Mesodermal cell (in vitro differentiated cells): ENCODE measurements at regions not wholly inside any gene's neighbourhood (a gene's known extent, or its start where the extent isn't known, plus 50 kb on each side); places are given as distances from the start of the nearest gene placed in this dataset.

Source experiments
- H3K27ac ChIP-seq: 2 replicates; pipeline ENCODE4 v1.7.0; 2013; ENCODE audit warnings: mild to moderate bottlenecking, low read depth, low read length, moderate library complexity; ENCODE audit not compliant: severe bottlenecking
- H3K36me3 ChIP-seq: 2 replicates; pipeline ENCODE4 v1.7.1; 2013; ENCODE audit warnings: mild to moderate bottlenecking, low read length, moderate library complexity; ENCODE audit not compliant: control insufficient read depth, insufficient read depth
- H3K4me1 ChIP-seq: one replicate; pipeline ENCODE4 v1.7.1; 2013; ENCODE audit warnings: mild to moderate bottlenecking, low read length; ENCODE audit not compliant: insufficient read depth, control insufficient read depth, poor library complexity, severe bottlenecking
- H3K4me3 ChIP-seq: 2 replicates; pipeline ENCODE4 v1.7.0; 2013; ENCODE audit warnings: low read length, control low read depth, mild to moderate bottlenecking; ENCODE audit not compliant: insufficient read depth, poor library complexity, severe bottlenecking; ENCODE audit errors: extremely low read depth
- H3K9me3 ChIP-seq: 2 replicates; pipeline ENCODE4 v1.7.1; 2013; ENCODE audit warnings: mild to moderate bottlenecking, low read length, moderate library complexity; ENCODE audit not compliant: control insufficient read depth
- WGBS, 2 experiments: methylation state at CpG; one replicate each; pipeline ENCODE4 v1.1.5; 2013; ENCODE audit warnings: missing lambda C conversion rate in 2 of 2; ENCODE audit not compliant: insufficient coverage in 2 of 2; 5-methylcytosine and 5-hydroxymethylcytosine counted together

DNA sequence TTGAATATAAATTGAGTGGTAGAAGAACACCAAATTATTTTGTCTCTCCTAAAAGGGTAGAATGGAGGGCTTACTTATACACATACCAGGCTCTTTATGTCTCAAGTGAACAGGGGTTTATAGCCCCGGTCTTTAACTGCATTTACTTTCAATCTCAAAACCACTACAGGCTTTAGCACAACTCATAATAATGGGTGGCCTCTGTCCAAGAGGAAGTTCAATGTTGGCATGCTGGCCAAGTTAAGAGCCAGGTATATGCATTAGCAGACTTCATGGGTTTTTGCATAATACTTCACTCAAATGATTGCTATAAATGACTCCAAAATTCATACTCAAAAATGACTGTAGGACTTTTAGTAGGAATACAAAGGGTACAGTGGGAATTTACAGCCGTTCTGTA lies 118.5 kb upstream of the OTUD4 start:
- H3K36me3 ChIP-seq = no peaks in the 10 kb centered on the region
- H3K4me3 ChIP-seq = no peak overlapping the region
- 89 to 100% methylated on average over 1 to 2 of the region's 2 CpGs for WGBS, 2 experiments
- H3K4me1 ChIP-seq = no peaks in the 10 kb centered on the region
- H3K9me3 ChIP-seq = no peaks in the 10 kb centered on the region
- H3K27ac ChIP-seq = no peak overlapping the region

DNA sequence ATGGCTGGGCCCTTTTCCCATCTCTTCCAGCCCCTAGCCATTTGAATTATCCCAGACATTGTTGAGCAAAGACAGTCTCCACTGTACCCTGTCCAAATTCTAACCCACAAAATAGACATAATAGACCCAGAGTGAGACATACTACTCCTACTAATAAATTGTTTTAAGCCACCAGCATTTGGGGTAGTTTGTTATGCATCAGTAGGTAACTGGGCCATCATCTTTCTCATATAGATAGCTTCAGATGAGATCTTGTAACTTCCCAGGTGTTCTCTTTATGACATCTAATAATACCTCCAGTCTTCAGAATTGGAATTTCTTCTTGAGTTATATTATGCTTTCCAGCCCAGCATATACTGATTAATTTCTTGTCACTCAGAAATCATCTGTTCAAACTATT lies 117.2 kb upstream of the OTUD4 start:
- no peaks in the 10 kb centered on the region for H3K36me3 ChIP-seq
- no peak overlapping the region for H3K4me3 ChIP-seq
- no peak overlapping the region for H3K27ac ChIP-seq
- H3K9me3 ChIP-seq = no peaks in the 10 kb centered on the region
- H3K4me1 ChIP-seq = no peaks in the 10 kb centered on the region

DNA sequence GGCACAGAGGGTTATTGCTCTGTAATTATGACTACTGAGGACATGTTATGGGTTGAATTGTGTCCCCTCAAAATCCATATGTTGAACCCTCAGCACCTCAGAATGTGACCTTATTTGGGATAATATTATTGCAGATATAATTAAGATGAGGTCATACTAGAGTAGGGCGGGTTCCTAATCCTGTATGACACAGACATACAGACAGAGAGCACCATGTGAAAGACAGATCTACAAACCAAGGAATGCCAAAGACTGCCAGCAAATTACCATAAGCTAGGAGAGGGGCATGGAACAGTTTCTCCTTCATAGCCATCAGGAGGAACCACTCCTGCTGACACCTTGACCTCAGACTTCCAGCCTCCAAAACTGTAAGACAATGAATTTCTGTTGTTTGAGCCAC lies 115.2 kb upstream of the OTUD4 start:
- Histone ChIP-seq H3K9me3 (no peaks in the 10 kb centered on the region), H3K4me3 (no peak overlapping the region), H3K4me1 (no peaks in the 10 kb centered on the region), H3K27ac (no peak overlapping the region), H3K36me3 (no peaks in the 10 kb centered on the region)
- WGBS, 2 experiments = 80 to 83% methylated on average over 1 of the region's 1 CpG

DNA sequence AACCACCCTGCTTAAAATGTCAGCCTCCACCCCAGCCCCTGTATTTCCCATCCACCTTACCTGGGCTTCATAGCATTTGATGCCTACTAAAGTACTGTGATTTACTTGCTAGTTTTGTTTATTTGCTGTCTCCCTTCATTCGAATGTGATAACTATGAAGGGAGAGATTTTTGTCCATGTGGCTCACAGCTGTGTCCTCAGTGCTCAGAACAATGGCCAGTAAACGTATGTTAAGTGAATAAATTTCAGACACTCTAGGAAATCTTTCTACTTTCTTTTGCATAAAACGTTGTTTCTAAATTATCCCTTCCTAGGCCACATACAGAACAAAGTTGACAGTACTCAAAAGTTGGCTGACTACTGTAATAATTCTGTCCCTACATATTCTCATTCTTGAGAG lies 114.7 kb upstream of the OTUD4 start:
- no peaks in the 10 kb centered on the region for H3K9me3 ChIP-seq
- no peaks in the 10 kb centered on the region for H3K4me1 ChIP-seq
- H3K4me3 ChIP-seq = no peak overlapping the region
- WGBS, 2 experiments = 90 to 100% methylated on average over 1 to 2 of the region's 3 CpGs
- H3K36me3 ChIP-seq = no peaks in the 10 kb centered on the region
- H3K27ac ChIP-seq = no peak overlapping the region

DNA sequence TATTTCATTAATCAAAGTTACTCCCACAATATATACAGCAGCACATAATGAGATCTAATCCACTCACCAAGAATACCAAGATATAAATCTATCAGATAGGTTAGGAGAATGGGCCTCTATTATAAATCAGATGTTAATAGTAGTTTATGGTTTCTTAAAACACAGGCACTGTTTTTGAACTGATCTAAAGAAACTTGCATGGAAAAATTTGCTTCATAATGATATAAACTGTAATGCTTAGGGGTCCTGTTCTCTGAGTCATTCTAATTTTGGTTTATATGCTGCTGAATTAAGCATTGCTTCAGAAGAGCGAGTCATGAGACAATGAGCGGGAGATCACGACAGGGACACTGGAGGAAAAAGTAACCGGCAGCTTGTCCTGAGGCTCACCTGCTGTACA lies 113.3 kb upstream of the OTUD4 start:
- 100% methylated on average over 2 to 3 of the region's 4 CpGs for WGBS, 2 experiments
- no peak overlapping the region for H3K4me3 ChIP-seq
- no peaks in the 10 kb centered on the region for H3K9me3 ChIP-seq
- H3K27ac ChIP-seq = no peak overlapping the region
- no peaks in the 10 kb centered on the region for H3K36me3 ChIP-seq
- H3K4me1 ChIP-seq = no peaks in the 10 kb centered on the region

DNA sequence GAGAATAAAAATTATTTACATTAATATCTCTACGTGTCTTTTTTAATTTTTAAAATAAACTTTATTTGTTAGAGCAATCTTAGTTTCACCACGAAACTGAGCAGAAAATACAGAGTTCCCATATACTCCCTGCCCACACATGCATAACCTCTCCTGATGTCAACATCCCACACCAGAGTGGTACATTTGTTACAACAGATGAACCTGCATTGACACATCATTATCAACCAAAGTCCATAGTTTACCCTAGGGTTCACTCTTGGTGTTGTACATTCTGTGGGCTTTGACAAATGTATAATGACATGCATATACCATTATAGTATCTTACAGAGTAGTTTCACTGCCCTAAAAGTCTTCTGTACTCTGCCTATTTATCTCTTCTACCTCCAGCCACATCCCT lies 110.6 kb upstream of the OTUD4 start:
- Histone ChIP-seq H3K36me3 (no peaks in the 10 kb centered on the region), H3K27ac (no peak overlapping the region), H3K4me3 (no peak overlapping the region), H3K4me1 (no peaks in the 10 kb centered on the region), H3K9me3 (no peaks in the 10 kb centered on the region)
- WGBS, 2 experiments = 80 to 83% methylated on average over 1 of the region's 2 CpGs

DNA sequence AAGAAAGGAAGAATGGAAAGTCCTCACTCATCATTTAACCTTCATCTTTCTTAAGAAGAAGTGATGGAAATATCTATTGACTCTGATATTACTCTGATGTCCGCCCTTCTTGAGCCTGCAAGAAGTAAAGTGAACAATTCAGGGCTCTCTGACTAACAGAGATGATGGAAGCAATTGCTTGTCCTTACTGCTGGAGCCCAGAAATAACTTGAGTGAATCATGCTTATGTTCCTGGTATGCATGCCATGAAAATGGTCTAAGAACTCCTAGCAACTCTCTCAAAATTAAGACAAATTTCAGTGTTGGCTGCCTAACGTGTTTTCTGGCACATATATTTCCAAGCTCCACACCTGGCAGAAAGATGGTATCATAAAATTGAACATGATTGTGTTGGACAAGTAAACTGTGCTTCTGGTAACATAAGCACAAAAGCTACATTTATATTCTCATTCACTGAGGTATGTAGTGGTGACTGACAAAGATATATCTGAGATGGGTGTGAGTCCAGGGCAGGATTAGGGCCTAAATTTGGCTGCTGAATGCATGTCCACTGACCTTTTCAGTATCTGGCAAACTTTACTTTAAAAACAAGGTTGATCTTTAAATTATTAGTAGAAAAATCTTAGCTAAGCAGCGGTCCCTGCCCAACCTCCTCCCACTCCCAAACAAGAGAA lies 109.2 kb upstream of the OTUD4 start:
- H3K4me3 ChIP-seq = no peak overlapping the region
- H3K9me3 ChIP-seq = no peaks in the 10 kb centered on the region
- WGBS, 2 experiments = 50% methylated on average over 1 of the region's 3 CpGs; no CpG with 5 or more reads in 1 of the 2 experiments
- no peaks in the 10 kb centered on the region for H3K4me1 ChIP-seq
- H3K27ac ChIP-seq = no peak overlapping the region
- no peaks in the 10 kb centered on the region for H3K36me3 ChIP-seq

DNA sequence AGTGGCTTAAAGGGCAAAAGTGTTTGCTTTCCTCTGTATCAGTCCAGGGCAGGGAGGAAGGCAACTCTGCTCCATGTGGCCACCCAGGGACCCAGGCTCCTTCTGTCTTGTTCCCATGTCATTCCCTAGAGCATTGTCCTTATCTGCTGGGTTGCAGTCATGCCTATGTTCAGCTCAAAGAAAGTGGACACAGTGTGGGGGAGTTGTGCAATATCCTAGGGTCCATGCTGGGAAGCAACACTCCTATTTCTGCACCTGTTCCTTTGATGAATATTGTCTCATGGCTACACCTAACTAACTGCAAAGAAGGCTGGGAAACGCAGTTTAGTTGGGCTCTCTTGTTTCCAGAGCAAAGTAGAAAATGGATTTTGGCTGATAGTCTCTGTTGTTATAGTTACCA lies 107.0 kb upstream of the OTUD4 start:
- WGBS, 2 experiments = no CpG with 5 or more reads among the region's 1 CpG
- Histone ChIP-seq H3K4me3 (no peak overlapping the region), H3K36me3 (no peaks in the 10 kb centered on the region), H3K4me1 (no peaks in the 10 kb centered on the region), H3K27ac (no peak overlapping the region), H3K9me3 (no peaks in the 10 kb centered on the region)

DNA sequence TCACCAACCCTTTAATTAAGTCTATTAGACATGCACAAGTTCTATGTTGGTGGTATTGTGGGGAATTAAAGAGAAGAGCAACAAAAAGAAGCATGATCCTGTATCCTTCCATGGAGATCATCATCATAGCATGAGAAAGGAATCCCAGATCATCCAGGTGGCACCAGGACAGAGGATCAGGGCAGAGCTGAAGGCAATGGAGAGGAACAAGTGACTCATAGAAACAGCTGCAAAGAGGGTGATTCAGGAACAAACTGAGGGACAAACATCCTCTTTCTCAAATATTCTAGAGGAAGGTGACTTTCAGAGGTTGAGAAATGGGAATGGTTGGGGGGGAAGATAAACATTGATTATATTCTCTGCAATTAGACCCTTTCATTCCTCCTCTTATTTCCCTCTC lies 105.5 kb upstream of the OTUD4 start:
- no peak overlapping the region for H3K27ac ChIP-seq
- H3K4me3 ChIP-seq = no peak overlapping the region
- no peaks in the 10 kb centered on the region for H3K36me3 ChIP-seq
- no peaks in the 10 kb centered on the region for H3K9me3 ChIP-seq
- no peaks in the 10 kb centered on the region for H3K4me1 ChIP-seq

DNA sequence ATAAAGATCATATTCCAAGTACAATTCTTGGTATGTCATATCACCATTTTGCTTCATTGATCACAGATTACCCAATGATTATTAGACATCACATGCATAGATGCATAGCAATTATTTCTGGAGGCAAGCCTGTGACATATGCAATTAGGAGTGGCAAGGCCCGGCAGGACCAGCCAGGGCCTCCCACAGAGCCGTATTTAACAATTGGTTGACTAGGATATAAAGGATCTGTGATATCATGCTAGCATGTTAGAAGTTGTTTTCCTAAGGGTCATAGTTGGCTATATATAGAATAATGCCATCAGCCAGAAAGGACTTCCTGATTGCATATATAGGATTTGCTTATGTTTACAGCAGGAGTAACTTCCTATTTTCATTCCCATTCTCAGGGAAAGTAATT lies 103.5 kb upstream of the OTUD4 start:
- WGBS, 2 experiments = 72 to 95% methylated on average over 2 of the region's 2 CpGs
- Histone ChIP-seq H3K4me3 (no peak overlapping the region), H3K9me3 (no peaks in the 10 kb centered on the region), H3K36me3 (no peaks in the 10 kb centered on the region), H3K4me1 (peaks cover 8% of the 10 kb centered on the region), H3K27ac (no peak overlapping the region)

DNA sequence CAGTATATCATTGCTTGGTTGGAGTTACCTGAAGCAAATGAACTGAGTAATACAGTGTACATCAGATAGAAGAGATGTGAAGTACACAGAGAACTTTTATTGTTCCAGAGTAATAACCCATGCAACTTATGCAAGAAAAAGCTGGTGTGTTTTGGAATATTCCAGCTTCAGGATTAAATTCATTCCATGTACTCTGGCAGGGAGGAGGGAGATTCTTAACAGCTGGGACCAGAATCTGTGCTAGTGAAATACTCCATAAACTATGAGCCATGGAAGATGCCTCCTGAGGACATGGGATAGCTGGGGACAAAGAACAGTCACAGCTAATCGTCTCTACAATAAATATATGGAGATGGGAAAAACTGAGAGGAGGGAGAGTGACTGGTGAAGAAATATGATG lies 101.6 kb upstream of the OTUD4 start:
- H3K36me3 ChIP-seq = no peaks in the 10 kb centered on the region
- 88 to 100% methylated on average over 1 of the region's 1 CpG for WGBS, 2 experiments

More for the DNA sequence above, 101.6 kb upstream of the OTUD4 start:
- peaks cover 8% of the 10 kb centered on the region for H3K4me1 ChIP-seq
- no peak overlapping the region for H3K27ac ChIP-seq
- H3K9me3 ChIP-seq = no peaks in the 10 kb centered on the region
- no peak overlapping the region for H3K4me3 ChIP-seq
